Inflammatory macrophage (primary cell): ENCODE measurements at regions not wholly inside any gene's neighbourhood (a gene's known extent, or its start where the extent isn't known, plus 50 kb on each side); places are given as distances from the start of the nearest gene placed in this dataset.

Source experiments
- DNase-seq, 2 donors: peaks; one replicate each; pipeline ENCODE4 v3.0.0-alpha.2; 2020 to 2022

DNA sequence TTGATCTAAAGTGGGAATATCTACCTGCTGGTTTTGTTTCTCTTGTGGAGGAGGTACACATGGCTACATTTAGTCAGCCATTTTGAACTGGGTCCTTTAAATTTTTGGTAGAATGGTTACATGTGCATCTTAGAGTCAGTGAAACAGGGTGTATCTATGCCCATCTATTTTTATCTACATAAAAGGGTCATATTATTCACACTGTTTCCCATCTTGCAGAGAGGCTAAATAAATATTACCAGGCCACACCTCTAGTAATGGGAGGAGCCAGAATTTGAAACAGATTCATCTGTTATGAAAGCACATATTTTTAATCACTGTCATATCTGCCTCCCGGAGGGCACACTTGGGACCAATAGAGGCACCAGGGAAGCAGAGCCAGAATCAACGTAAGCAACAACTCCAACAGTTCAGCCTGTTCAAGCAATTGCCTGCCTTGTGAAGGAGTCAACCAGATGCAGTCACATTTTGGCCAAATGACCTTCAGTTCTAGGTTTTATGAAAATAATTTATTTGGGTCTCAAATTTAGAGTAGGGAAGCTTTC is 376.8 kb downstream of the TSN start:
- no peak for DNase-seq

DNA sequence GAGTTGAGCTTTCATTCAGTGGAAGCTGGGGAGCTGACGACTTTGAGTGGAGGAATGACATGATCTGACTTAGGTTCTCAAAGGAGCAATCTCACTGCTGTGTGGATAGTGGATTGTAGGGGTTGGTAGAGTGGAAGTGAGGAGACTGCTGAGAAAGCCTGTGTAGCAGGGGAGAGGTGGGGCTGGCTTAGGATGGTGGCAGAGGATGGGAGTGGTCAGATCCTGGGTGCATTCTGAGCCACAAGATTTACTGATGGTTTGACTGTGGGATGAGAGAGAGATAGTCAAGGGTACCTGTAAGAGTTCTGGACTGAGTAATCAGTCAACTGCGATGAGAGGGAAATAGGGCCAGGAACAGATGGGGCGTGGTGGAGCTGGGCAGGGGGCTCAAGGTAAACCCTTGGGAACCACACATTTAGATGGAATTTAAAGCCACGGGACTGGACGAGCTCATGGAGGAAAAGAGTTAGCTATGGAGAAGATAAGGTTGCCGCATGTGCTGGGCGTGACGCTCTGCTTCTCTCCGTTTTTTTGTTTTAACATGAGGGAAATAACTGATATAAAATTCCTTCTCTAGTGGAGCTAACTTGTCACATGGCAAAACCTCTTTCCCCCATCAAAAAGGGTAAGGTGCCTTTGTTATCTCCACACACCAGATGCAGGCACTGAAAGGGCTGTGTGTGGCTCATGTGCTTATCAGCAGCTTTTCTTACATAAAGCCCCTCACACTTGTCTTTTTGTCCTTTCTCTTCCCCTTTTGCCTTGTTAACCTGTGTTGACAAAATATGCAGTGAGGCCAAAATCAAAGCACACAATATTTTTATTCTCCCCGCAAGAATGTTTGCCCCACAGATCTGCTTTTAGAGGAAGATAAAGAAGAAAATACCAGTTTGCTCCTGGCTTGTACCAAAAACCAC is 379.8 kb downstream of the TSN start:
- no peak for DNase-seq

DNA sequence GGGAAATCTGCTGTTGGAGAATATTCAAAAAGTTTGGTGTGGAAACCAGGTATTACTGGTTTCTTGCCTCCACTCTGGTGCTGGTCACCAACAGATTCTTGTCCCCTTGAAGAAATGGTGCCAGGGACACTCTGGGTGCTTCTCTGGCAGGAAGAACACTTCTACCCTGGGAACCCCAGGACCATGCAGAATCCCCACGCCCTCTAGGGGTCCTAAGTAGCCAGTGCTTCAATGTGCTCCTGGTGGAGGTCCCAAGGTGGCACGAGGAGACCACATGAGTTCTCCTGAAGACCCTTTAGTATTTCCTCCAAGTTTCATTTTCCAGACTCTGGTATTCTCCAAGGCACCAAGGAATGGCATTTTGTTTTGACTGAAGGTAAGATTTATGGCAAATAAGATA is 380.6 kb downstream of the TSN start:
- no peak for DNase-seq

DNA sequence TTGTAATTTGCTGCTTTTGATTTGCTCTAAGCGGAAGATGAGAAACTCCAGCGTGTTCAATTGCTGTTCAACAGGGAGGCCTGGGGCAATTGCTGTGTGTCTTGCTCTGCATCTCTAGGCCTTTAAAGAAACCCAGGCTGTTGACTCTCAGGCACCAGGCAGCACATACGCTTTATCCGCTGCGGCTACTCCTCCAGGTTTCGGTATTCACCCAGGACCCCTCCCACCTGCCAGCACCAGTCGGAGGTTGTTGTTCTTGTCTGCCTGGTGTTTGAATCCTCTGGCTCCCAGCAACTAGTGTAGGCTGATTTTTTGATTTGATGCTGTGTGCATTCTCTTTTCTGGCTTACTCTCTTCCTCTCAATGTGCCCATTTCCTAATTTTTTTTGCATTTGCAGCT is 383.1 kb downstream of the TSN start:
- no peak for DNase-seq

DNA sequence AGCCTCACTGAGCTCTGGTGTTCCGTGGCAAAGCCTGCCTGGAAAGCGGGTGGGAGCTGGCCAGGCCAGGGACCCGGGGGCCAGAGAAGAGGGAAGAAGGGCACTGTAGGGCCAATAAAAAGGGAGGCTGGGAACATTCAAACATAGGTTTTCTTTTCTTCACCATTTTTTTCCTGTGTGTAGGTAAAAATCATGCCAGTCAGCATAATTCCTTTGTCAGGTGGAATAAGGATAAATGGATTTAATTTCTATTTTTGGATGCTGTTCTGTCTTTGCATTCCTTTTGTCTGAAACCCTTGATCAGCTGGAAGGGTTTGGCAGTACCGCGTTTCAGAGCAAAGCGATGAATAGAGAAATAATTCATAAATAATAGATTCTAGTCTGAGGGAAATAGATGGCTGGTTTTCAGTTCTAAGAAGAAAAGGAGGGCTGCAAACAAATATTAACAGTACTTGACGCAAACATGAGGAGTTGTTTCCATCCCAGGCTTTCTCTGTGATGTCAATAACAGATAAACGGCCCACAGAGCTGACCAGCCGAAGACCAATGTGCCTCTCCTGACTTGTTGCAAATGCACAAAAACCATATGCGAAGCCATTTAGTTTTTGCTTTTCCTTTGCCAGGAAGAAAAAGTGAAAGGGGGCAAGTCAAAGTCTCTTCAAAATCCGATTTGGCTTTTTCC is 384.4 kb downstream of the TSN start:
- DNase-seq: no peak

DNA sequence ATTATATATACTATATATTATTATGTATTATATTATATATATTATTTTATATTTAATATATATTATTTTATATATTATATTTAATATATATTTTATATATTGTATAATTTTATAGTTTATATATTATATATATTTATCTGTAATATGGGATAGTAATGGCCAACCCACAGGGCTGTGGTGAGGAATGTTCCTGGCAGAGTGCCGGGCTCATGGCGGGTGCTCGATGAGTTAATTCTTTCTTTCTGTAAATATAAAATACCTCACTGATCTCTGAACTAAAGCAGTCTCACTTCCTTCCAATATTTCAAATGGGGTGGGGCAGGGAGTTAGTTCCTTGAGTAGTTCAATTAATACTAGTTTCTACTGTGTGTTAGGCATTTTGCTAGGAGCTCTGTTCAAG is 389.4 kb downstream of the TSN start:
- DNase-seq: no peak

DNA sequence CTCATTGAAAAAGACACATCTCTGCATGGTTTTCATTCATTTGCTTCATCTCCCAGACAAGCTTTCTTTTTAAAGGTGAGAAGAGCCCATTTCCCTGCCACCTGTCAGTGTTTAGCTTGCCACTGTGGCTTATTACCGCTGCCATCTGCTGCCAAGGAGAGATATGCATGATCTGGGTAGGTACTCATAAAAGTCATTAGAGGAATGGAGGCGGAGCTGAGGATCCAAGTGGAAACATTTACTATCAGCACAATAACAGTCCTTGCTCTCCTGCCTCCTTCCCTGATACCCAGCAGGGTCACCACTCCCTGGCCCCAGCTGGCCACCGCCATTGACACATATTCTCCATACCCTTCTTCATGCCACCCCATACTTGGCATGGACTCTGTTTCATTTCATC is 390.4 kb downstream of the TSN start:
- DNase-seq: no peak

DNA sequence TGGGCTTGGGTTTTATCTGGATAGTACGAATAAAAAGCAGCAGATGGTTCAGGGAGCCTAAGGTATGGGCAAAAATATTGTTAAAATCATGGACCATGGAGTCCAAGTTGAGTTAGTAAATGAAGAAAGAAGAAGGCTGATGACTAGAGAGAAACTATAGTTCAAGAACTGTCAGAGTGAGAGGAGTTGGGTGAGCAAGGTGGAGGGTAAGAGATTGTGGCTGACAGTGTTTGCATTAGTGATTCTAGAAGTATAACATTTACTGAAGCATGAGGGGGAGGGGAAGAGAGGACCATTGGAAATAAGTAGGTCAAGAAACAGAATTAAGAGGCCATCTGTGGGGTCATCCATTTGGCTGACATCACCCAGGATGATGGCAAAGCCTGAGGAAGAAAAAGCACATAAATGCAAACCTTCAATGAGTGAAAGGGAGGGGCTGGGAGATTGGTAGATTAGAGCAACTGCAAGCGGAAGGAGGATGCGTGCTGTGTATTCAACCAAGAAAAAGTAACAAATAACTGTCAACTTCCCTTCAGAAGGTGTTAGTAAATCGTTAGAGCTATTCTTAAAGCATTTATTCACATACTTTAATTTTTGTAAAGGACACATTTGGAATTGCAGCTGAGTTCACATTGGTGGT is 392.8 kb downstream of the TSN start:
- no peak for DNase-seq

DNA sequence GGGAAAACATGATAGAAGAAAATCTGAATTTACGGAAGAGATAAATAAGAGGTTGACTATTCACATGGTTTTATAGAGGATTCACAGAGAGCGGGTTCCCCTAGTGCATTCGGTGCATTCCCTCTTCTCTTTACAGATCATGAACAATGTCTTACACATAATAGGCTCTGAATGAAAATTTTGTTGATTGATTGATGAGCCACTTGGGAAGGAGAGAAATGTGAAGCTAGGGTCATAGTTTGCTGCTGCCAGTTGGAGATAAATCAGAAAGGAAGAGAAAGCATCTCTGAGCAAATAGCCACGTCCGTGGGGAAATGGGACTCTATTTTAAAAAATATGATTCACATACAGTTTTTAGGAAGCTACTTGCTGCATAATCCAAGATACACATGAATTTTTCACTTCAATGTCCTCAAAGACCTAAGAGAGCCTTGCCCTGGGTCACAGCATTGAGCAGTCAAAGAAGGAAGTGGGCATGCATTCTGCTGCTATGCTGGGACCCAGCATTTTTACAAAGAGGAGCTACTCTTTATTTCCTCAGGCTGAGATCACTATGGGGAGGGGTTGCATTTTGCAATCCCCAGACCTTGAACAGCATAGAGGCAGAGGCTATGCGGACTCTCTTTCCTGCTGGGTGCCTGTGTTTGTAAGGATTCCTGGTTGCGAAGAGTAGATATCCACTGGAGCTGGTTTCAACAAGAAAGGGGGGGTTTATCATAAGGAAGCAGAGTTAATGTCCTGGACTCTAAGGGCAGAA is 395.3 kb downstream of the TSN start:
- DNase-seq: peak in 1 of 2 donors; percentile 30

DNA sequence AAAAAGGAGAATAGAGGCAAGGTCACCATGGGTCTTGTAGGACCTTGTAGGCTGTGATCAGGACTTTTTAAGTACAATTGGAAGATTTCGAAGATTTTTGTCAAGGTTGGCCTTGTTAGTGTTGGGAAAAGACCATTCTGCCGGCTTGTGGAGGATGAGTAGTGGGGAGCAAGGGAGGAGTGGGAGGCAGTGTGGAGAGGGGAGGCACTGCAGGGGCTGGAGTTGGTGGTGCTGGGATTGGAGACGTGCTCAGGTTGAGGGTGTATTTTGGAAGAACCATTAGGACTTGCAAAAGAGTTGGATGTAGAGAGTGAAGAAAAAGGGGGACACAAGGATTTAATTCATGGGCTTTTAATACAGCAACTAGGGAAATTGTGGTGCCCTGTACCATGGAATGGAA is 397.1 kb downstream of the TSN start:
- DNase-seq: no peak

DNA sequence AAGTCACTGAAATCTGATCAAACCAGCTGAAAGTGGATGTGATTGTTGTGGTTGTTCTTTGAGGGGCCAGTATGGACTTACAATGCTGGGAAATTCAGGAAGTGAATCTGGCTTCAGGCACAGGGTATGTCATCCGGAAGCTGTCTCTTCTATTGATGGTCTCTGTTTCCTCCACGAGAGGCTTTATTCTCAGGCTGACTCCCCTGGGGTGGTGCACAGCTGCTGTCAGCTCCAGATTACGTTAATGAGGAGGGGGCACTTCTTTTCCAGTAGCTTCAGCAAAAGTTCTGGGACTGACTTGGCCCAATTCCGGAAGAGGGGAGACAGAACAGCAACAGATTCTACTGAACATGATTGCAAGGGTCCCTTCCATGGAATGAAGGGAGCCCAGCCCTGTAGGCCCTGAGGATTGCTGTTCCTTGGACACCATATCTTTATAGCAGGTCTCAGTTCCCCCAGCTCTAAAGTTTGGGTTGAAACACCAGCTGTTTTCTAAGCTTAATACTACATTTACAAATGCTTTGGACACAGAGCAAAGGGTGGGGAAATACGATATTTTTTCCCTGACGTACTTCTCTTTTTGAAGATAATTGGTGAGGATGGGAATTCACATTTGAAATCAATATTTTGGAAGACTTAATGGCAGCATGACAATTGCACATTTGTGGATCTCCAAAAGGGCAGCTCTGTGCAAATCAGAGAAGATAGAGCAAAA is 400.9 kb downstream of the TSN start:
- DNase-seq: peak in 1 of 2 donors; percentile 4

DNA sequence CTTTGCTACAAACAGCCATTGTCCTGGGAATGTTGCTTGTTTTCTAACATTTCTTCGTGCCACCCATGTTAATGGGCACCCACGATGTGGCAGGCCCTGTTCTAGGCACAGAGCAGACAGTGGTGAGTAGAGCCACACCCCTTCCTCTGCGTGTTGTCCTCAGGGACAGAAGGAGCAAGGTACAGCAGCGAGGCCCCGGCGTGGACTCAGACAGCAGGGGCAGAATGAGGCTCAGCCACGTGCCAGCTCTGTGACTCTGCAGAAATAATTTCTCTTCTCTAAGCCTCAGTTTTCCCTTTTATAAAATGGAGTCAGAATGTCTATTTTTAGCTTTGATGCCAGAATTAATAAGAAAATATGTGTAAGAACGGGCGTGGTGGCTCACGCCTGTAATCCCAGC is 401.7 kb downstream of the TSN start:
- no peak for DNase-seq

DNA sequence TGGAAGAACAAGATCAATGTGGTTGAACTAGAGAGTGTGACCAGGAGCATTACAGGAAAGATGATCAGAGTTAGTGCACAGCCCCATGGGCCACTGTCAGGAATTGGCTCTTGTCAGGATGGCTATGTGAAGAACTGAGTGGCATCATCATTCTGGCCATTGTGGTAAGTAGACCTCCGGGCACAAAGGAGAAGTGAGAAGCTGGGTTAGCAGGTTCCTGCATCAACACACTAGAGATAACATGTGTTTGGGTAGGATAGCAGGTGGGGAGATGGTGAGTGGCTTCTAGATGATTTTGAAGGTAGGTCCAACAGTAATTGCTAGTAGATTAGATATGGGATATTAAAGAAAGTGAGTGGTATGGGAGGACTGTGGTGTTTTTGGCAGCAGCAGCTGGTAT is 408.2 kb downstream of the TSN start:
- DNase-seq: no peak

DNA sequence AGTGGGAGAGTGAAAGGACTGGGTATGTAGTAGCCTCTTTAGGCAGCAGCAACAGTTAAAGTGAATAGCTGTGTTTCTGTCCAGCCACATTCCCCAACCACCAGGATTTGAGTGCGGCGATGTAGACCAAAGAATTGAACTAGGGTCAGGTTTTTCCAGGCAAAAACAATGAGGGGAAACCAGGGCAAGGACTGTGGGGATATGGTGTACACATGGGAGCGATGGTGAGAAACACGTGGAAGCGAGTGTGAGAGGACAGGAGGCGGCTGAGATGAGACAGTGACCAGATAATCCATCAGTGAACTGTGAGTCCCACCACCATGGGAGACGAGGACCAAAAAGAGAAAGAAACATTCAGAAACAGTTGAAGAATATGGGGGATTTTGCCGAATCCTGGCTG is 409.5 kb downstream of the TSN start:
- DNase-seq: no peak

DNA sequence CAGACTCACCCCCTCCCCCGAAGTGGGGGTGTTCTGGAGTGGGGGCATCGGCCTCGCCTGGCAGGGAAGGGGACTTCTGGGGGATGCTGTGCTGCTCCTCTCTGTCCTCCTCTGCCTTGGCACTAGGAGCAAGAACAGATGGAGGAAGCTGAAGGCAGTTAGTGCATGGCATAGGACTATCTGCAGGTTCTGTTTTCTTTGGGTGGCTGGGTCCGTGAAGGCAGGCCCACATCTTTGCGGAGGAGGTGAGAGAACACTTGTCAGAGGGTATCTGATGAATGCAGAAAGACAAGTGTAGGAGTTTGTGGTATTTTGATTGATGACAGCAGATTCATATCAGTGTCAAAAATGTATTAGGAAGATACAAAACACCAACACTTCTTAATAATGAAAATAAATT is 411.4 kb downstream of the TSN start:
- no peak for DNase-seq

DNA sequence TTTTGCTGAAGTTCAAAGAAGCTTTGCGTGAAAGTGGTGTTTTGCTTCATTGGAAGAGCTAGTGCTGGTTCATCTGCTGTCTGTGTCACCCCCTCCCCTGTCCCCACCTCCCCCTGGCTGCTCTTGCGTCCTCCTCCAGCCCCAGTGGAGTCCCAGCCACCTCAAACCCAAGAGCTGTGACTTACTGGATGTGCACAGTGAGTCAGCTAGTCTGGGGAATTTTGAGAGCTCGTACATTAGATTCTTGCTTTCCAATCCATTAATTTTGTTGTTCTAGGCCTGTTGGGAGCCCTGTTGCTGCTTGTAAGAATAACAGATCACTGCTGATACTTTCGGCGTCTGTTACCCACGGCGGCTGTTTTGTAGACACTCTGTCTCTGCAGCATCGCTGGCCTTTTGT is 412.1 kb downstream of the TSN start:
- no peak for DNase-seq

DNA sequence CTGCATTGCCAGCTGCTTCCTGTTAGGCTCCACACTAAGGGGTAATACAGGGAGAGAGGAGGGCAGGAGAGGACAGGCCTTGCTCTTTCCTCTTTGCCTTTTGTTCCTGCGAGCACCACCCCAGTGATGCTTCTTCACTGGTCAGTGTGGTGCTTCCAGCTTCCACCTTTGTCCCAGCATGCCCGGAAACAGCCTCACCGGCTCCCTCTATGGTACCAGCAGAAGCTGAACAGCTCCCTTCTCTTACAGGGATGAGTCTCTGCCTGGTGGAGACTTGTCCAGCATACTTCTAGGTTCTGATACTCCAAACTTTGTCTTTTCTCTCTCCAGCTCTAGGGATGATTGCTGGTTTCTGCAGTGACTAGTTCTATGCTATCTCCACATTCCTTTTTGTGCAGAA is 413.3 kb downstream of the TSN start:
- DNase-seq: no peak

DNA sequence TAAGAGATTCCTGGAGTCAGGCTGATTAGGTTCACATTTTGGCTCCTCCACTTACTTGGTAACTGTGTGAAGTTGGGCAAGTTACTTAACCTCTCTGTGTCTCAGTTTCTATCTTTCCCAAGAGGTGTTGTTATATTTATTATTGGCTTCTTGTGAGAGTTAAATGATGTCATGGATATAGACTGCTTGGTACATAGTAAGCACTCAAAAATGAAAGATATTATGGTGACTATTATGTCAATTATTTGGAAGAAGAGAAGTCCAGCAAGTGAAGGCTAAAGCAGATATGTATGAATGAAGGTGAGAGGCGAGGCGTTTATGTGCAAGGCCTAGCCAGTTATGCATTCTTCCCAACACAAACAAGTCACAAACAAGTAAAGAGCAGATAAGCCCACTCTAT is 417.4 kb downstream of the TSN start:
- no peak for DNase-seq

DNA sequence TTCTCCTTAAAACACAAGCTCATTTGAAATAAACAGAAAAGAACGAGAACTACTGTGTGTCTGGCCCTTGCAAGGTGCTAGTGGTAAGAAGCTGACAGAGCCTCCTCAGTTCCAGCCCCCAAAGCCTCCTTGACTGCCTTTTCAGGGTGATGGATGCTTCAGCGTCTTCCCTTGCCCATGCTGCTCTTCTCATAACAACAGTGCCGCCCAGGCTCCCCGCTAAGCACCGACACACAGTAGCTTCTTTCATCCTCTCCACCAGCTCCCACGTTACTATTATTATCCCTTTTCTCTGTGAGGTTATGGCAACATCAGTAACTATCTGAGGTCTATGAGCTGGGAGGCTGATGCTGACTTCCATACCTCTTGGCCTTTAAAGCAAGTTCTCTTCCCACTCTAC is 418.6 kb downstream of the TSN start:
- DNase-seq: no peak

DNA sequence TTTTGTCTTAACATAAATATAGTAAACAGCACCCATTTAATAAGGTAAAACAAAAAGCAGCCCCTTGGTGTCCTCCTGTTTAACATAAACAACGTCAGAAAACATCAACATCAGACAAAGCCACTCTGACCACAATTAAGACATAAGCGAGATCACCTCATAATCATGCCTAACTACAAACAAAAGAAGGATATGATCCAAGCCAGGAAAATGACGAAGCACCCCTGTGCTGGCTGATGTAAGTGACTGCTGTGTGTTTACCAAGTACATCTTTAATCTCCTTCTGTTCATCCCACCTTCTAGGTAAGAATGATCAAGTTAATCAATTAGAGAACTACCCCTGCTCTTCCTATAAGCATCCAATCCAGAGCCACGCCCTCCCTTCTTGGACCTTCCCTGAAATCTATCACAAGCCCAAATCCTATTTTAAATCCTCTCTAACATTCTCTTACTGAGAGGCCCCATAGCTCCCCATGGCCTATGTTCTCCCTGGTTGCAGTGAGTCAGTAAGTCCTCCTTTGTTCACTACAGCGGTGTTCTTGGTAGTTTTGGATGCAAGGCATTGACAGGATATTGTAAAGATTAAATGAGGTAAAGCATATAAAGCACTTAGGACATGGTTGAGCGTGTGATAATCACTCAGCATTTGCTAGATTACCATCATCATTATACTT is 424.2 kb downstream of the TSN start:
- DNase-seq: no peak

DNA sequence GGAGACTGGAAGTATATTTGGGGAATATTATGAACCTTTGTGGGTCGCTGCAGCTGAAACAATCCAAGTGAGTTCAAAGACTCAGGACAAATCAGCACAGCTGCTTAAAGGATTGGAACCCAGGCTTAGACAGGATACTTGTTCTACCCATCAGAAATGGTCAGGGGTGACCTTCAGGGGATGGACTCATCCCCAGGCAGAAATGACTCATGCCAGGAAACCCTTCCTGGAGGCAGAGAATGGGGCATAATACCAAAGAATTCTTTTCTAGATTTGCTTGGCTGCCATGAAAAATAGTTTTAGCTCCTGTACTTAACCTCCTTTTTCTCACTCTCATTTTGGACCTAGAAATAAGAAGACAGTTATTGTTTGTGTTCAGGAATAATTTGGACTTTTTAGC is 425.5 kb downstream of the TSN start:
- no peak for DNase-seq
